ENCODE measurements at regions not wholly inside any gene's neighbourhood (a gene's known extent, or its start where the extent isn't known, plus 50 kb on each side); places are given as distances from the start of the nearest gene placed in this dataset.
"Not testable (repeated sequence)": the region's sequence is repeated elsewhere in the genome, so short reads cannot be mapped to it uniquely, and the experiment has no call there.

DNA sequence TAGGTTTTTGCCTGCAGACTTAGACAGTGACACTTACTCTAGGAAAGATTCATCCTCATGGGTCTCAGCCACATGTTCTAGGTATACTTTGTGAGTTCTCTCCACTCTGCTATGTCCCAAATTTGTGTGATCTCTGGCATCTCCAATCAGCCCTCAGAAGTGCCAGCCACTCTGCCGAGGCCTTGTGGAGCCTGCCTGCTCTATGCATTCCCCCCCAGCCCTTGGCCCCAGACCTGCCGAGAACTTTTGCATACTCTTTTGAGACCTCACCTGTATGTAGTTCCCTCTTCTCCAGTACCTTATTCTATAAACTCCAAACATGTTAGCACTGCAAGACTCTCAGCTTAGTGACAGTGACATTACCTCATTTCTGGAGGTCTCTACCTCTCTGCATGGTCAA lies 2170.5 kb upstream of the DEFB115 start:
- Histone ChIP-seq H3K27ac (ENCODE audit: low read depth in 1 of 2, low read length in 2 of 2) (no peak overlapping the region), H3K4me1 (ENCODE audit: insufficient read depth, low read length) (no peaks in the 10 kb centered on the region), H3K27me3 (ENCODE audit: control insufficient read depth in 1 of 2, insufficient read depth in 2 of 2, low read length in 2 of 2) (no peaks in the 10 kb centered on the region), H3K4me3 (ENCODE audit: low read length) (no peak overlapping the region), H3K36me3 (ENCODE audit: insufficient read depth, low read length) (no peaks in the 10 kb centered on the region), H3K9me3 (ENCODE audit: control insufficient read depth in 1 of 2, insufficient read depth in 1 of 2, low read length in 2 of 2) (peaks cover 3 to 13% of the 10 kb centered on the region in 2 experiments)
- Mint-ChIP-seq H3K4me3 (no peak overlapping the region), H3K4me1 (ENCODE audit: low read depth) (no peaks in the 10 kb centered on the region), H3K27me3 (no peaks in the 10 kb centered on the region), H3K36me3 (ENCODE audit: low read depth) (no peaks in the 10 kb centered on the region), H3K9me3 (peaks cover 22% of the 10 kb centered on the region), H3K27ac (no peak overlapping the region)
- POLR2A ChIA-PET = no interaction called here
- TF ChIP-seq, protein P1, sequence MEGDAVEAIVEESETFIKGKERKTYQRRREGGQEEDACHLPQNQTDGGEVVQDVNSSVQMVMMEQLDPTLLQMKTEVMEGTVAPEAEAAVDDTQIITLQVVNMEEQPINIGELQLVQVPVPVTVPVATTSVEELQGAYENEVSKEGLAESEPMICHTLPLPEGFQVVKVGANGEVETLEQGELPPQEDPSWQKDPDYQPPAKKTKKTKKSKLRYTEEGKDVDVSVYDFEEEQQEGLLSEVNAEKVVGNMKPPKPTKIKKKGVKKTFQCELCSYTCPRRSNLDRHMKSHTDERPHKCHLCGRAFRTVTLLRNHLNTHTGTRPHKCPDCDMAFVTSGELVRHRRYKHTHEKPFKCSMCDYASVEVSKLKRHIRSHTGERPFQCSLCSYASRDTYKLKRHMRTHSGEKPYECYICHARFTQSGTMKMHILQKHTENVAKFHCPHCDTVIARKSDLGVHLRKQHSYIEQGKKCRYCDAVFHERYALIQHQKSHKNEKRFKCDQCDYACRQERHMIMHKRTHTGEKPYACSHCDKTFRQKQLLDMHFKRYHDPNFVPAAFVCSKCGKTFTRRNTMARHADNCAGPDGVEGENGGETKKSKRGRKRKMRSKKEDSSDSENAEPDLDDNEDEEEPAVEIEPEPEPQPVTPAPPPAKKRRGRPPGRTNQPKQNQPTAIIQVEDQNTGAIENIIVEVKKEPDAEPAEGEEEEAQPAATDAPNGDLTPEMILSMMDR (IDR thresholded peaks at IDR 0.05) = no peak
- no peak for ATAC-seq (ENCODE audit: poor library complexity)
- CTCF ChIA-PET = no interaction called here
- intact Hi-C loops (cut with DNase I, micrococcal nuclease) = no loop called here
- DNase-seq = no peak

DNA sequence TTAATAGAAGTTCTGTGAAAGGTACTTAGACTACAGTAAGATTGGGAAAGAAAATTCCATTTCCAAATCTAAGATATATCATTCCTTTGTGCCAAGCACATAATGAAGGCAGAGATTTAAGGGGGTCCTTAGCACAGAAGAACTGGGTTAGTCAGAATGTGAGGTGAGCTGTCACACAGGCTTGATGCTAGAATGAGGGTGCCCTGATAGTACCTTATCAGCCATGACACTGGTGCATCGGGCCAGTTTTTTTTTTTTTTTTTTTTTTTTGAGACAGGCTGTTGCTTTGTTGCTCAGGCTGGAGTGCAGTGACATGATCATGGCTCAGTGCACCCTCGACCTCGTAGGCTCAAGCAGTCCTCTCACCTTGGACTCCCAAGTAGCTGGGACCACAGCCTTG lies 2169.6 kb upstream of the DEFB115 start:
- H3K4me1 Mint-ChIP-seq (ENCODE audit: low read depth); DNase-seq; H3K36me3 ChIP-seq (ENCODE audit: insufficient read depth, low read length); H3K27ac ChIP-seq (ENCODE audit: low read depth in 1 of 2, low read length in 2 of 2); H3K4me3 Mint-ChIP-seq; H3K36me3 Mint-ChIP-seq (ENCODE audit: low read depth); H3K27me3 Mint-ChIP-seq; CTCF ChIA-PET; H3K4me1 ChIP-seq (ENCODE audit: insufficient read depth, low read length); H3K27me3 ChIP-seq (ENCODE audit: control insufficient read depth in 1 of 2, insufficient read depth in 2 of 2, low read length in 2 of 2); intact Hi-C loops (cut with DNase I, micrococcal nuclease); POLR2A ChIA-PET; H3K4me3 ChIP-seq (ENCODE audit: low read length); H3K27ac Mint-ChIP-seq; ATAC-seq (ENCODE audit: poor library complexity): not testable (repeated sequence)
- H3K9me3 ChIP-seq (ENCODE audit: control insufficient read depth in 1 of 2, insufficient read depth in 1 of 2, low read length in 2 of 2) = peaks cover 3 to 13% of the 10 kb centered on the region in 2 experiments
- peaks cover 22% of the 10 kb centered on the region for H3K9me3 Mint-ChIP-seq

DNA sequence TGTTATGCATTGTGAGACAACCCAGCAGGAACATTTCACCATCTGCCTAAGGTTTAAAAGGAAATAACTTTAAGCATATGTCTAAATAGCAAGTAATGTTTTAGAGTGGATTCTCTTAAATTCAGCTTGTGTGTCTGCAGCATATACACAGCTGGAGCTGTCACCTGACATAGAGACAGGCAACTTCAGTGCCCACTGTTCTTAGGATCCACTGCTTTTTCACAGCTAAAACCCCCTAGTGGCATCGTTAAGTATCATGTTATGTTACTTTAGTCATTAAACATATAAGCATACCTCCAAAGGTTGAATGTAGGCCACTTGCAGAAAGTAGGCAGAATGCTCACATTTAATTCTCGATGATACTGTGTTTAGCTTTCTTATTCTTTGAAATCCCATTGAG lies 2169.0 kb upstream of the DEFB115 start:
- H3K36me3 Mint-ChIP-seq (ENCODE audit: low read depth); H3K36me3 ChIP-seq (ENCODE audit: insufficient read depth, low read length); H3K27ac ChIP-seq (ENCODE audit: low read depth in 1 of 2, low read length in 2 of 2); H3K27me3 ChIP-seq (ENCODE audit: control insufficient read depth in 1 of 2, insufficient read depth in 2 of 2, low read length in 2 of 2); H3K4me1 ChIP-seq (ENCODE audit: insufficient read depth, low read length); ATAC-seq (ENCODE audit: poor library complexity); DNase-seq; intact Hi-C loops (cut with DNase I, micrococcal nuclease); H3K27me3 Mint-ChIP-seq; H3K4me3 ChIP-seq (ENCODE audit: low read length); H3K4me3 Mint-ChIP-seq; H3K4me1 Mint-ChIP-seq (ENCODE audit: low read depth); CTCF ChIA-PET; POLR2A ChIA-PET; H3K27ac Mint-ChIP-seq: not testable (repeated sequence)
- H3K9me3 ChIP-seq (ENCODE audit: control insufficient read depth in 1 of 2, insufficient read depth in 1 of 2, low read length in 2 of 2) = peaks cover 3 to 13% of the 10 kb centered on the region in 2 experiments
- peaks cover 22% of the 10 kb centered on the region for H3K9me3 Mint-ChIP-seq

DNA sequence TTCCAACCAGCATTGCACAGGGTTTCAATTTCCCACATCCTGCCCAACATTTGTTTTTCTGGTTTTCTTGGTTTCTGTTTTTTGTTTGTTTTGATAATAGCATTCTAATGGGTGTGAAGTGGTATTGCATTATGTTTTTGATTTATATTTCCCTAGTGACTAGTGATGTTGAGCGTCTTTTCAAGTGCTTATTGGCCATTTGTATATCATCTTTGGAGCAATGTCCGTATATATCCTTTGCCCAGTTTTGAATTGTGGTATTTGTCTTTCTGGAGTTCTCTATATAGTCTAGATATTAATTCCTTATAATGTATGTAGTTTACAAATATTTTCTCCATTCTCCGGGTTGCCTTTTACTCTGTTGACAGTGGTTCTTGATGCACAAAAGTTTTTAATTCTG lies 2168.1 kb upstream of the DEFB115 start:
- H3K27me3 ChIP-seq (ENCODE audit: control insufficient read depth in 1 of 2, insufficient read depth in 2 of 2, low read length in 2 of 2); H3K4me3 Mint-ChIP-seq; H3K36me3 ChIP-seq (ENCODE audit: insufficient read depth, low read length); intact Hi-C loops (cut with DNase I, micrococcal nuclease); H3K36me3 Mint-ChIP-seq (ENCODE audit: low read depth); CTCF ChIA-PET; H3K27ac ChIP-seq (ENCODE audit: low read depth in 1 of 2, low read length in 2 of 2); POLR2A ChIA-PET; H3K27me3 Mint-ChIP-seq; ATAC-seq (ENCODE audit: poor library complexity); H3K4me1 Mint-ChIP-seq (ENCODE audit: low read depth); H3K4me1 ChIP-seq (ENCODE audit: insufficient read depth, low read length); DNase-seq; H3K27ac Mint-ChIP-seq; H3K4me3 ChIP-seq (ENCODE audit: low read length): not testable (repeated sequence)
- H3K9me3 Mint-ChIP-seq = peaks cover 18% of the 10 kb centered on the region
- H3K9me3 ChIP-seq (ENCODE audit: control insufficient read depth in 1 of 2, insufficient read depth in 1 of 2, low read length in 2 of 2) = peaks cover 8 to 13% of the 10 kb centered on the region in 2 experiments

DNA sequence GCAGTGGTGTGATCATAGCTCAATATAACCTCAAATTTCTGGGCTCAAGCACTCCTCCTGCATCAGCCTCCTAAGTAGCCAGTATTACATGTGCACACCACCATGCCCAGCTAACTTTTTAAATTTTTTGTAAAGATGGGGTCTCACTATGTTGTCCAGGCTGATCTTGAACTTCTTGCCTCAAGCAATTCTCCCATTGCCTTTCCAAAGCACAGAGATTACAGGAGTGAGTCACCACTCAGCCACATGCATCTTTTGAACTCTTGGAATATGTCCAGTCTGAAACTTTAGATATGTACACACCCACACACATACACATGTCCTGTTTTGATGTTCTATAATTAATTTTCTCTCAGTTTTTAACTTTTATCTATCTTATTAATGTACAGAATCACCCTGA lies 2163.5 kb upstream of the DEFB115 start:
- H3K27ac ChIP-seq (ENCODE audit: low read depth in 1 of 2, low read length in 2 of 2); H3K27me3 ChIP-seq (ENCODE audit: control insufficient read depth in 1 of 2, insufficient read depth in 2 of 2, low read length in 2 of 2); H3K36me3 Mint-ChIP-seq (ENCODE audit: low read depth); H3K9me3 Mint-ChIP-seq; H3K9me3 ChIP-seq (ENCODE audit: control insufficient read depth in 1 of 2, insufficient read depth in 1 of 2, low read length in 2 of 2); H3K4me1 ChIP-seq (ENCODE audit: insufficient read depth, low read length); intact Hi-C loops (cut with DNase I, micrococcal nuclease); ATAC-seq (ENCODE audit: poor library complexity); H3K4me3 ChIP-seq (ENCODE audit: low read length); H3K27ac Mint-ChIP-seq; H3K36me3 ChIP-seq (ENCODE audit: insufficient read depth, low read length); H3K4me3 Mint-ChIP-seq; CTCF ChIA-PET; H3K4me1 Mint-ChIP-seq (ENCODE audit: low read depth); H3K27me3 Mint-ChIP-seq; POLR2A ChIA-PET; DNase-seq: not testable (repeated sequence)

DNA sequence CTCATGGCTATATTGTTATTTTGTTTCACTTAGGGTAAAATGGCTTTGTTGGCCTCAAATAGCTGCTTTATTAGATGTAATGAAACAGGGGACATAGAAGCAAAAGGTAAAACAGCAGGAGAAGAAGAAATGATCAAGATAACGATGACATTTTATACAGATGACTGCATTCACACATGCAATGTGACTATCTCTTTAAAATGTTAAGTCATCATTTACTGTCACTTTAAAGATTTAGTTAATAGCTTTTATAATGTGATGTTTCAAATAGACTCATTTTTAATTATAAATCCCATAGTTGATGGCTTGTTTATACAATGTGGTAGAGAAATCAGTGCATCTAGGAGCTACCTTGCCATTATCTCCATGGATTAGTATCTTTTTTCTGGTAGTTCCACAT lies 2160.8 kb upstream of the DEFB115 start:
- H3K27ac Mint-ChIP-seq; H3K27me3 ChIP-seq (ENCODE audit: control insufficient read depth in 1 of 2, insufficient read depth in 2 of 2, low read length in 2 of 2); POLR2A ChIA-PET; H3K4me1 ChIP-seq (ENCODE audit: insufficient read depth, low read length); H3K9me3 ChIP-seq (ENCODE audit: control insufficient read depth in 1 of 2, insufficient read depth in 1 of 2, low read length in 2 of 2); ATAC-seq (ENCODE audit: poor library complexity); H3K4me3 Mint-ChIP-seq; intact Hi-C loops (cut with DNase I, micrococcal nuclease); H3K4me1 Mint-ChIP-seq (ENCODE audit: low read depth); DNase-seq; H3K27me3 Mint-ChIP-seq; H3K4me3 ChIP-seq (ENCODE audit: low read length); H3K36me3 Mint-ChIP-seq (ENCODE audit: low read depth); H3K36me3 ChIP-seq (ENCODE audit: insufficient read depth, low read length); H3K9me3 Mint-ChIP-seq; CTCF ChIA-PET; H3K27ac ChIP-seq (ENCODE audit: low read depth in 1 of 2, low read length in 2 of 2): not testable (repeated sequence)

DNA sequence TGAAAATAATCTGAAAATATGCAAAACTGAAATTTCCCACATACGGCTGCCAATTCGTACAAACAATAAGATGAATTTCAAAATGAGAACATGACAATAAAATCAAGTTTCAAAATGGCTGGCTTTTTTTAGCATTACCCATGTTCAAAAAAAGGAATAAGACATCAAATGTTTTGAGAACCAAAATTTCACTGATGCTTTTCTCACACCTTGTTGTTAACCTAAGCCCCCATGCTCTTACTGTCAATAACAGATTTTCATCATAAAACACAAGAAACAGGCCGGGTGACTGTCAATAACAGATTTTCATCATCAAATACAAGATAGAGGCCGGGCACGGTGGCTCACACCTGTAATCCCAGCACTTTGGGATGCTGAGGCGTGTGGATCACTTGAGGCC lies 2149.6 kb upstream of the DEFB115 start:
- H3K4me3 ChIP-seq (ENCODE audit: low read length); H3K27me3 Mint-ChIP-seq; H3K36me3 Mint-ChIP-seq (ENCODE audit: low read depth); POLR2A ChIA-PET; H3K4me1 ChIP-seq (ENCODE audit: insufficient read depth, low read length); H3K27ac Mint-ChIP-seq; H3K4me3 Mint-ChIP-seq; intact Hi-C loops (cut with DNase I, micrococcal nuclease); H3K27ac ChIP-seq (ENCODE audit: low read depth in 1 of 2, low read length in 2 of 2); ATAC-seq (ENCODE audit: poor library complexity); H3K4me1 Mint-ChIP-seq (ENCODE audit: low read depth); DNase-seq; CTCF ChIA-PET; H3K27me3 ChIP-seq (ENCODE audit: control insufficient read depth in 1 of 2, insufficient read depth in 2 of 2, low read length in 2 of 2); H3K36me3 ChIP-seq (ENCODE audit: insufficient read depth, low read length): not testable (repeated sequence)
- H3K9me3 Mint-ChIP-seq = peaks cover 14% of the 10 kb centered on the region
- H3K9me3 ChIP-seq (ENCODE audit: control insufficient read depth in 1 of 2, insufficient read depth in 1 of 2, low read length in 2 of 2) = peaks cover 0 to 13% of the 10 kb centered on the region in 2 experiments

All from CD4-positive, alpha-beta T cell (primary cell).